ENCODE measurements at regions not wholly inside any gene's neighbourhood (a gene's known extent, or its start where the extent isn't known, plus 50 kb on each side); places are given as distances from the start of the nearest gene placed in this dataset.

GRCh38 chr17:59451706-59452105 lies 113.7 kb upstream of the DHX40 start:
- intact Hi-C loops (cut with DNase I): no loop called here

DNA sequence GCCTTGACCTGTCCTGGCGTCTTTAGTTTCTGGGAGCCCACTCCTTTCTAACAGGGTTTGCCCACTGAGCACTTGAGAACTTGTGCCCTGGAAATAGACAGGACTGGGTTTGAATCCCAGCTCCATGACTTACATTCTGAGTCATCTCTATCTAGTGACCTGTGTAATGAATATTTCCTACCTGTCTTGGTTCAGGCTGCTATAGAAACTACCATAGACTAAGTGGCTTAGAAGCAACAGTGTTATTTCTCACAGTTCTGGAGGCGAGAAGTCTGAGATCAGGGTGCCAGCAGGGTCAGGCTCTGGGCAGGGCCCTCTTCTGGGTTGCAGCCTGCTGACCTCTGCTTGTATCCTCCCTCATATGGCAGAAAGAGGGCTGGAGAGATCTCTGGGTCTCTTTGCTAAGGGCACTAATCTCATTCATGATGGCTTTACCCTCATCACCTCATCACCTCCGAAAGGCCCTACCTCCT lies 110.7 kb upstream of the DHX40 start:
- DNase-seq: no peak
- TF ChIP-seq EP300 (IDR thresholded peaks at IDR 0.05) (no peak), POLR2A (IDR thresholded peaks at IDR 0.05) (no peak), CTCF (IDR thresholded peaks at IDR 0.05) (no peak)
- Histone ChIP-seq H3K4me1 (no peaks in the 10 kb centered on the region), H3K4me3 (no peak overlapping the region), H3K27me3 (no peaks in the 10 kb centered on the region), H3K9me3 (no peaks in the 10 kb centered on the region), H3K27ac (no peak overlapping the region), H3K36me3 (no peaks in the 10 kb centered on the region)
- 92 to 94% methylated on average over 3 of the region's 3 CpGs for WGBS, 2 donors
- intact Hi-C loops (cut with DNase I): no loop called here

More at GRCh38 chr17:59451706-59452105, 113.7 kb upstream of the DHX40 start:
- Histone ChIP-seq H3K27me3 (no peaks in the 10 kb centered on the region), H3K4me1 (no peaks in the 10 kb centered on the region), H3K27ac (no peak overlapping the region), H3K36me3 (no peaks in the 10 kb centered on the region), H3K9me3 (no peaks in the 10 kb centered on the region), H3K4me3 (no peak overlapping the region)
- 39 to 49% methylated on average over 5 of the region's 5 CpGs for WGBS, 2 donors
- DNase-seq: no peak
- TF ChIP-seq POLR2AphosphoS5 (IDR thresholded peaks at IDR 0.05) (no peak), POLR2A (IDR thresholded peaks at IDR 0.05) (no peak), CTCF (IDR thresholded peaks at IDR 0.05) (no peak), EP300 (IDR thresholded peaks at IDR 0.05) (no peak)

GRCh38 chr17:59456428-59456827 lies 109.0 kb upstream of the DHX40 start:
- Histone ChIP-seq H3K4me1 (no peaks in the 10 kb centered on the region), H3K9me3 (no peaks in the 10 kb centered on the region), H3K36me3 (no peaks in the 10 kb centered on the region), H3K27ac (no peak overlapping the region), H3K27me3 (no peaks in the 10 kb centered on the region), H3K4me3 (no peak overlapping the region)
- intact Hi-C loops (cut with DNase I): no loop called here
- DNase-seq: no peak
- WGBS, 2 donors: 88 to 94% methylated on average over 7 of the region's 7 CpGs
- TF ChIP-seq POLR2A (IDR thresholded peaks at IDR 0.05) (no peak), CTCF (IDR thresholded peaks at IDR 0.05) (no peak), EP300 (IDR thresholded peaks at IDR 0.05) (no peak), POLR2AphosphoS5 (IDR thresholded peaks at IDR 0.05) (no peak)

- no peak overlapping the region for H3K4me3 ChIP-seq
- 94 to 95% methylated on average over 5 of the region's 5 CpGs for WGBS, 2 donors
- TF ChIP-seq POLR2AphosphoS5 (IDR thresholded peaks at IDR 0.05) (no peak), POLR2A (IDR thresholded peaks at IDR 0.05) (no peak), EP300 (IDR thresholded peaks at IDR 0.05) (no peak), CTCF (IDR thresholded peaks at IDR 0.05) (no peak)
- no peaks in the 10 kb centered on the region for H3K27me3 ChIP-seq
- H3K36me3 ChIP-seq: no peaks in the 10 kb centered on the region
- no peaks in the 10 kb centered on the region for H3K4me1 ChIP-seq
- H3K9me3 ChIP-seq: no peaks in the 10 kb centered on the region
- intact Hi-C loops (cut with DNase I): no loop called here
- H3K27ac ChIP-seq: no peak overlapping the region
- DNase-seq: no peak
Observed at GRCh38 chr17:59456923-59457615, 108.3 kb upstream of the DHX40 start.

GRCh38 chr17:59462385-59462784 lies 103.0 kb upstream of the DHX40 start:
- Histone ChIP-seq H3K36me3 (no peaks in the 10 kb centered on the region), H3K27ac (no peak overlapping the region), H3K27me3 (no peaks in the 10 kb centered on the region), H3K9me3 (no peaks in the 10 kb centered on the region), H3K4me1 (no peaks in the 10 kb centered on the region), H3K4me3 (no peak overlapping the region)
- DNase-seq: no peak
- TF ChIP-seq POLR2A (IDR thresholded peaks at IDR 0.05) (no peak), CTCF (IDR thresholded peaks at IDR 0.05) (no peak), EP300 (IDR thresholded peaks at IDR 0.05) (no peak)
- intact Hi-C loops (cut with DNase I): no loop called here
- 92 to 93% methylated on average over 4 of the region's 4 CpGs for WGBS, 2 donors
